ENCODE measurements at regions not wholly inside any gene's neighbourhood (a gene's known extent, or its start where the extent isn't known, plus 50 kb on each side); places are given as distances from the start of the nearest gene placed in this dataset.
"Not testable (repeated sequence)": the region's sequence is repeated elsewhere in the genome, so short reads cannot be mapped to it uniquely, and the experiment has no call there.

- H3K36me3 ChIP-seq (ENCODE audit: control insufficient read depth, insufficient read depth, low read length, severe bottlenecking): no peaks in the 10 kb centered on the region
- H3K9me3 ChIP-seq (ENCODE audit: control insufficient read depth, low read length): no peaks in the 10 kb centered on the region
- peaks cover 26% of the 10 kb centered on the region for H3K27me3 ChIP-seq (replicated peaks; ENCODE audit: control insufficient read depth, insufficient read depth, low read length)
- no peaks in the 10 kb centered on the region for H3K4me1 ChIP-seq (ENCODE audit: control insufficient read depth, insufficient read depth, low read length)
- no peak overlapping the region for H3K4me3 ChIP-seq (ENCODE audit: low read length)
- no peak overlapping the region for H3K9ac ChIP-seq (ENCODE audit: low read length)
- DNase-seq (ENCODE audit: low read depth): no peak
Observed at GRCh38 chr12:107855471-107855870, 81.0 kb downstream of the ASCL4 start.

DNA sequence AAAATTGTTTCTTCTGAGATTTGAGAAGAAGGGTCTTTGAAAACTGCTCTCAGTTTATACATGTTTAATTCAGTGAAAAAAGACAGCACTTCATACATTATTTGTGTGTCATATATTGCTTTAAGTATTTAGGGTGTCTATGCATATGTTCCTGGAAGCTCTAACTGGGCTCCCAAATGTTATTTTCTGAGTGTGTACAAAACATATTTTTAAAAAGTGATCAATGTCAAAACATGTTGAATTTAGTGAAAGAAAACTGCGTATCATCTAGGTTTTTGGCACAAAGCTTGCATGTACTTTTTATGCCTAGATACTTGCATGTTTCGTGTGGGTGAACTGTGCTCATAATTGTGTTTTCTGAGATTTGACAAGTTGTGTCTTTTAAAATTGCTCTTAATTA, 81.6 kb downstream of the ASCL4 start:
- no peaks in the 10 kb centered on the region for H3K9me3 ChIP-seq (ENCODE audit: control insufficient read depth, low read length)
- H3K4me3 ChIP-seq (ENCODE audit: low read length): no peak overlapping the region
- H3K9ac ChIP-seq (ENCODE audit: low read length): no peak overlapping the region
- H3K27me3 ChIP-seq (replicated peaks; ENCODE audit: control insufficient read depth, insufficient read depth, low read length): peaks cover 26% of the 10 kb centered on the region
- H3K36me3 ChIP-seq (ENCODE audit: control insufficient read depth, insufficient read depth, low read length, severe bottlenecking): no peaks in the 10 kb centered on the region
- DNase-seq (ENCODE audit: low read depth): no peak
- no peaks in the 10 kb centered on the region for H3K4me1 ChIP-seq (ENCODE audit: control insufficient read depth, insufficient read depth, low read length)

DNA sequence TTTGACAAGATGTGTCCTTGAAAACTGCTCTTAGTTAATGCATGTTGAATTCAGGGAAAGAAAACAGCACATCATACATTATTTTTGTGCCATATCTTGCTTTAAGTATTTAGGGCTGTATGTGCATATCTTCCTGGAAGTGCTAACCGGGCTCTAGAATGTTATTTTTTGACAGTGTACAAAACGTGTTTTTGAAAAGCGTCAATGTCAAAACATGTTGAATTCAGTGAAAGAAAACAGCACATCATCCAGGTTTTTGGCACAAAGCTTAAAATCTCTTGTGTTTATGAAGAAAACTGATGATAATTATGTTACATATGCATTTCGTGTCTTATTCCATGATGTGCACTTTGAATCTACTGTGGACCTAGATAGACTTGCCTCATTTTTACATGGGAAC, 82.7 kb downstream of the ASCL4 start:
- Histone ChIP-seq H3K4me3 (ENCODE audit: low read length) (no peak overlapping the region), H3K4me1 (ENCODE audit: control insufficient read depth, insufficient read depth, low read length) (no peaks in the 10 kb centered on the region), H3K9me3 (ENCODE audit: control insufficient read depth, low read length) (no peaks in the 10 kb centered on the region), H3K9ac (ENCODE audit: low read length) (no peak overlapping the region), H3K36me3 (ENCODE audit: control insufficient read depth, insufficient read depth, low read length, severe bottlenecking) (no peaks in the 10 kb centered on the region), H3K27me3 (replicated peaks; ENCODE audit: control insufficient read depth, insufficient read depth, low read length) (peaks cover 26% of the 10 kb centered on the region)
- no peak for DNase-seq (ENCODE audit: low read depth)

GRCh38 chr12:107859367-107859766, 84.9 kb downstream of the ASCL4 start:
- no peak overlapping the region for H3K9ac ChIP-seq (ENCODE audit: low read length)
- peaks cover 25% of the 10 kb centered on the region for H3K27me3 ChIP-seq (replicated peaks; ENCODE audit: control insufficient read depth, insufficient read depth, low read length)
- H3K4me3 ChIP-seq (ENCODE audit: low read length): no peak overlapping the region
- no peaks in the 10 kb centered on the region for H3K36me3 ChIP-seq (ENCODE audit: control insufficient read depth, insufficient read depth, low read length, severe bottlenecking)
- DNase-seq (ENCODE audit: low read depth): no peak
- H3K9me3 ChIP-seq (ENCODE audit: control insufficient read depth, low read length): no peaks in the 10 kb centered on the region
- no peaks in the 10 kb centered on the region for H3K4me1 ChIP-seq (ENCODE audit: control insufficient read depth, insufficient read depth, low read length)

- Histone ChIP-seq H3K27me3 (replicated peaks; ENCODE audit: control insufficient read depth, insufficient read depth, low read length) (peaks cover 31% of the 10 kb centered on the region), H3K4me1 (ENCODE audit: control insufficient read depth, insufficient read depth, low read length) (no peaks in the 10 kb centered on the region), H3K9me3 (ENCODE audit: control insufficient read depth, low read length) (no peaks in the 10 kb centered on the region), H3K36me3 (ENCODE audit: control insufficient read depth, insufficient read depth, low read length, severe bottlenecking) (no peaks in the 10 kb centered on the region), H3K9ac (ENCODE audit: low read length) (no peak overlapping the region), H3K4me3 (ENCODE audit: low read length) (peak overlapping the region; percentile 27)
- no peak for DNase-seq (ENCODE audit: low read depth)
Observed at GRCh38 chr12:107864235-107864634, 89.7 kb downstream of the ASCL4 start.

DNA sequence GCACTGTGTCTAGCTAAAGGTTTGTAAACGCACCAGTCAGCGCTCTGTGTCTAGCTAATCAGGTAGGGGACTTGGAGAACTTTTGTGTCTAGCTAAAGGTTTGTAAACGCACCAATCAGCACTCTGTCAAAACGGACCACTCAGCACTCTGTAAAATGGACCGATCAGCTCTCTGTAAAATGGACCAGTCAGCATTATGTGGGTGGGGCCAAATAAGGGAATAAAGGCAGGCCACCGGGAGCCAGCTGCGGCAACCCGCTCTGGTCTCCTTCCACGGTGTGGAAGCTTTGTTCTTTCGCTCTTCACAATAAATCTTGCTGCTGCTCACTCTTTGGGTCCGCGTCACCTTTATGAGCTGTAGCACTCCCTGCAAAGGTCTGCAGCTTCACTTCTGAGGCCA, 90.2 kb downstream of the ASCL4 start:
- H3K9me3 ChIP-seq (ENCODE audit: control insufficient read depth, low read length); H3K36me3 ChIP-seq (ENCODE audit: control insufficient read depth, insufficient read depth, low read length, severe bottlenecking); H3K9ac ChIP-seq (ENCODE audit: low read length); H3K4me1 ChIP-seq (ENCODE audit: control insufficient read depth, insufficient read depth, low read length); H3K4me3 ChIP-seq (ENCODE audit: low read length); DNase-seq (ENCODE audit: low read depth): not testable (repeated sequence)
- peaks cover 32% of the 10 kb centered on the region for H3K27me3 ChIP-seq (replicated peaks; ENCODE audit: control insufficient read depth, insufficient read depth, low read length)

GRCh38 chr12:107873223-107873622, 98.7 kb downstream of the ASCL4 start:
- H3K36me3 ChIP-seq (ENCODE audit: control insufficient read depth, insufficient read depth, low read length, severe bottlenecking): no peaks in the 10 kb centered on the region
- no peaks in the 10 kb centered on the region for H3K4me1 ChIP-seq (ENCODE audit: control insufficient read depth, insufficient read depth, low read length)
- no peak for DNase-seq (ENCODE audit: low read depth)
- peaks cover 48% of the 10 kb centered on the region for H3K27me3 ChIP-seq (replicated peaks; ENCODE audit: control insufficient read depth, insufficient read depth, low read length)
- no peak overlapping the region for H3K4me3 ChIP-seq (ENCODE audit: low read length)
- no peak overlapping the region for H3K9ac ChIP-seq (ENCODE audit: low read length)
- H3K9me3 ChIP-seq (ENCODE audit: control insufficient read depth, low read length): no peaks in the 10 kb centered on the region

DNA sequence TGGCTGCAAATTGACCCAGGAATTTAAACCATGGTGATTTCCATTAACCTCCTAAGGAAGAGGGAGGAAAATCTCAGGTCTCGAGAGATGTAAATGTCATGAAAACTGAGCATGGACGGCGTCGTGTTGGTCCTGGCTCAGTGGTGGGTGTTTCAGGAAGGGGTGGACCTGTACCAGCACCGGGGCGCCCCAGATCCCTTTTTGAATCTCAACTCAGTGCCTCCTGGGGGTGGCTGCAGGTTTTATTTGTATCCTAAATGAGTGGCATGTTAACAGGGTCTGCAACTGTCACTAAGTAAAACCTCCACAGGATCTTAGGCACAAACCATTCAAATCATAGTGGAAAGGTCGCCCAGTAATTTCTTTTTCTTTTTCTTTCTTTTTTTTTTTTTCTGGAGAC, 101.3 kb downstream of the ASCL4 start:
- peaks cover 31% of the 10 kb centered on the region for H3K27me3 ChIP-seq (replicated peaks; ENCODE audit: control insufficient read depth, insufficient read depth, low read length)
- no peak for DNase-seq (ENCODE audit: low read depth)
- no peaks in the 10 kb centered on the region for H3K36me3 ChIP-seq (ENCODE audit: control insufficient read depth, insufficient read depth, low read length, severe bottlenecking)
- no peak overlapping the region for H3K9ac ChIP-seq (ENCODE audit: low read length)
- no peak overlapping the region for H3K4me3 ChIP-seq (ENCODE audit: low read length)
- H3K4me1 ChIP-seq (ENCODE audit: control insufficient read depth, insufficient read depth, low read length): no peaks in the 10 kb centered on the region
- no peaks in the 10 kb centered on the region for H3K9me3 ChIP-seq (ENCODE audit: control insufficient read depth, low read length)

DNA sequence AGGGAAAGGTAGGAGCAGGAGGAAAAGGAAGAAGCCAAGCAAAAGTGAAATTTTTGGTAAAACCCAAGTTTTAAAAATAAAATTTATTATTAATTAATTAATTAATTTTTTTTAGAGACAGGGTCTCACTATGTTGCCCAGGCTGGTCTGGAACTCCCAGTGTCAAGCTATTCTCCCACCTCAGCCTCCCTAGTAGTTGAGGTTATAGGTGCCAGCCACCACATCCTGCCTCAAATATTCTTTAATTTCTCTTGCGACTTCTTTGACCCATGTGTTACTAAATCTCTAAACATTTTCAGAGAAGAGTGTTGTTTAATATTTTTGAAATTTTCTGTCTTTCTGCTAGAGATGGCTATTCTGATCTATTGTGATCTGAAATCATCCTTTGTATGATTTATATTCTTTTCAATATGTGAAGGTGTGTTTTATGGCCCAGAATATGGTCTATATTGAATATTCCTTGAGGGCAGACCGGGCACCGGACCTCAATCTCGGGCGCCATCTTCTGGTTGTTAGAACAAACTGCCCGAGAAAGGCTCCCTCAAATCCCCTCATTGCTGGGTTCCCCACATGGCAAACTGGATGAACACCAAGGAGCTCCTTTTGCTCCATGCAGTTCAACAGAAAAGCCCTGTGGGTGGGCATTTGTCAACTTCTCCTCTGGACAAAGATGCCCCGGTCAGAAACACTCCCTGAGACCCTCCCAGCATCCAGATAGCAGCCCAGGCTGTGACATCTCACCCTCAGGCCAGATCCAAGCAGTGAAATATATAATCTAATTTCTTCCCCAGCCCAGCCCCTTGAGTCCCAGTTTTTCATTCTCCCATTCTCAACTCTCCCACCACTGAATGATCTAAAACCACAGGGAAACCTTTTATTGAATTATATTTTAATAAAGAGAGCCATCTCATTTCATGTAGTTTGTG, 110.5 kb downstream of the ASCL4 start:
- no peaks in the 10 kb centered on the region for H3K9me3 ChIP-seq (ENCODE audit: control insufficient read depth, low read length)
- H3K27me3 ChIP-seq (replicated peaks; ENCODE audit: control insufficient read depth, insufficient read depth, low read length): peaks cover 33% of the 10 kb centered on the region
- no peaks in the 10 kb centered on the region for H3K36me3 ChIP-seq (ENCODE audit: control insufficient read depth, insufficient read depth, low read length, severe bottlenecking)
- no peak overlapping the region for H3K9ac ChIP-seq (ENCODE audit: low read length)
- H3K4me3 ChIP-seq (ENCODE audit: low read length): no peak overlapping the region
- no peaks in the 10 kb centered on the region for H3K4me1 ChIP-seq (ENCODE audit: control insufficient read depth, insufficient read depth, low read length)
- peak; percentile 78 for DNase-seq (ENCODE audit: low read depth)

GRCh38 chr12:107888789-107889188, 114.3 kb downstream of the ASCL4 start:
- no peak overlapping the region for H3K9ac ChIP-seq (ENCODE audit: low read length)
- H3K4me3 ChIP-seq (ENCODE audit: low read length): no peak overlapping the region
- peaks cover 19% of the 10 kb centered on the region for H3K27me3 ChIP-seq (replicated peaks; ENCODE audit: control insufficient read depth, insufficient read depth, low read length)
- H3K4me1 ChIP-seq (ENCODE audit: control insufficient read depth, insufficient read depth, low read length): no peaks in the 10 kb centered on the region
- H3K36me3 ChIP-seq (ENCODE audit: control insufficient read depth, insufficient read depth, low read length, severe bottlenecking): no peaks in the 10 kb centered on the region
- no peak for DNase-seq (ENCODE audit: low read depth)
- no peaks in the 10 kb centered on the region for H3K9me3 ChIP-seq (ENCODE audit: control insufficient read depth, low read length)

DNA sequence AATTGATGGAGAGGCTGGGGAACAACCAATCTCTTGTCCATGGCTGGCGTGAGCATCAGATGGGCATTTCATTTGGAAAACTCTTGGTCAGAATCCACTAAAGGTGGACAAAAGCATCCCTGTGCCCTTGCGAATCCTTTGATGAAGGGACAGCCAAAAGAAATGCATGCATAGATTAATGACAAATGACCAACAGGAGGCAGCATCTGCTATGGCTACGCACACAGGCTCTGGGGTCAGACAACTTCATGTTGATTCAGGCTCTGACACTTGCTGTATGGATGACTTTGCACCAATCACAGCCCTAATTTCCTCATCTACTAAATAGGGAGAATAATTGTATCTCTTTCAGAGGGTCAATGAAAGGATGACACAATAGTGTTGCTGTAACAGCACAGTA, 117.5 kb downstream of the ASCL4 start:
- peaks cover 13% of the 10 kb centered on the region for H3K27me3 ChIP-seq (replicated peaks; ENCODE audit: control insufficient read depth, insufficient read depth, low read length)
- no peaks in the 10 kb centered on the region for H3K9me3 ChIP-seq (ENCODE audit: control insufficient read depth, low read length)
- DNase-seq (ENCODE audit: low read depth): peak; percentile 12
- no peaks in the 10 kb centered on the region for H3K36me3 ChIP-seq (ENCODE audit: control insufficient read depth, insufficient read depth, low read length, severe bottlenecking)
- H3K4me1 ChIP-seq (ENCODE audit: control insufficient read depth, insufficient read depth, low read length): no peaks in the 10 kb centered on the region
- H3K9ac ChIP-seq (ENCODE audit: low read length): no peak overlapping the region
- no peak overlapping the region for H3K4me3 ChIP-seq (ENCODE audit: low read length)

DNA sequence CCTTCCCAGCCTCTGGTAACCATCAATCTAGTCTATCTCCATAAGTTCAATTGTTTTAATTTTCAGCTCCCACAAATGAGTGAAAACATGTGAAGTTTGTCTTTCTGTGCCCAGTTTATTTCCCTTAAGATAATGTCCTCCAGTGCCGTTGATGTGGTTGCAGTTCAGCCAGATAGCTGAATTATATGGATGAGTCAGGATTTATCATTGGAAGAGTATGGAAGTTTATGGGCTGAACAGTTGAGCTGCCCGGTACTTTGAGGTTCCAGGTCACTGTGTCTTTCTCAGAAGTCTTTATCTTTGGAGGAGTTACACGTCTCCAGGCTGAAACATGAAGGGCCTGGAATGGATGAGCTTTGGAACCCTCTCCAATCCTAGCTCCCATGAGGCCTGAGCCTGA, 120.1 kb downstream of the ASCL4 start:
- Histone ChIP-seq H3K36me3 (ENCODE audit: control insufficient read depth, insufficient read depth, low read length, severe bottlenecking) (no peaks in the 10 kb centered on the region), H3K4me1 (ENCODE audit: control insufficient read depth, insufficient read depth, low read length) (no peaks in the 10 kb centered on the region), H3K9ac (ENCODE audit: low read length) (no peak overlapping the region), H3K27me3 (replicated peaks; ENCODE audit: control insufficient read depth, insufficient read depth, low read length) (peaks cover 5% of the 10 kb centered on the region), H3K4me3 (ENCODE audit: low read length) (no peak overlapping the region), H3K9me3 (ENCODE audit: control insufficient read depth, low read length) (no peaks in the 10 kb centered on the region)
- no peak for DNase-seq (ENCODE audit: low read depth)

All from adipocyte (in vitro differentiated cells).